Loucy (cell line): ENCODE measurements at regions not wholly inside any gene's neighbourhood (a gene's known extent, or its start where the extent isn't known, plus 50 kb on each side); places are given as distances from the start of the nearest gene placed in this dataset.

Source experiments
- H2AFZ ChIP-seq: fragments of 200-600 bp; sonication (generic); 2 replicates; pipeline ENCODE4 v1.6.0; 2016; ENCODE audit warnings: antibody characterized with exemption, mild to moderate bottlenecking, low read length, moderate library complexity
- H3F3A ChIP-seq: fragments of 200-600 bp; 2 replicates; pipeline ENCODE4 v1.6.0; 2016; ENCODE audit warnings: antibody characterized with exemption, low read depth, mild to moderate bottlenecking
- H3K27me3 ChIP-seq: fragments of 200-600 bp; sonication (generic); 2 replicates; pipeline ENCODE4 v1.6.1; 2014; ENCODE audit warnings: low read length, mild to moderate bottlenecking; ENCODE audit not compliant: insufficient read depth, poor library complexity, severe bottlenecking
- H3K36me3 ChIP-seq: fragments of 200-600 bp; sonication (generic); 2 replicates; pipeline ENCODE4 v1.6.1; 2016; ENCODE audit warnings: low read length; ENCODE audit not compliant: insufficient read depth
- H3K4me1 ChIP-seq: fragments of 200-600 bp; sonication (generic); 2 replicates; pipeline ENCODE4 v1.5.1; 2014; ENCODE audit warnings: low read length, mild to moderate bottlenecking; ENCODE audit not compliant: insufficient read depth, poor library complexity, severe bottlenecking
- H3K4me2 ChIP-seq: fragments of 200-600 bp; sonication (generic); 2 replicates; pipeline ENCODE4 v1.6.0; 2014; ENCODE audit warnings: antibody characterized with exemption, low read length, low read depth, mild to moderate bottlenecking; ENCODE audit not compliant: poor library complexity, severe bottlenecking
- H3K4me3 ChIP-seq: fragments of 200-600 bp; sonication (generic); 2 replicates; pipeline ENCODE4 v1.5.1; 2014; ENCODE audit warnings: low read length, mild to moderate bottlenecking, mixed read lengths; ENCODE audit not compliant: poor library complexity, severe bottlenecking
- H3K79me2 ChIP-seq: fragments of 200-600 bp; sonication (generic); 2 replicates; pipeline ENCODE4 v1.6.1; 2014; ENCODE audit warnings: low read length; ENCODE audit not compliant: insufficient read depth
- H3K9ac ChIP-seq: fragments of 200-600 bp; sonication (generic); 2 replicates; pipeline ENCODE4 v1.6.0; 2014; ENCODE audit warnings: mild to moderate bottlenecking, low read depth, low read length, moderate library complexity; ENCODE audit not compliant: poor library complexity, severe bottlenecking
- H3K9me2 ChIP-seq: fragments of 200-600 bp; sonication (generic); replicated peaks from 2 replicates; pipeline ENCODE4 v1.6.1; 2016; ENCODE audit warnings: low read depth, low read length, mixed read lengths
- H3K9me3 ChIP-seq: fragments of 200-600 bp; sonication (generic); 2 replicates; pipeline ENCODE4 v1.6.1; 2014; ENCODE audit warnings: mild to moderate bottlenecking, antibody characterized with exemption, low read length, low read depth; ENCODE audit not compliant: insufficient read depth
- H4K20me1 ChIP-seq: fragments of 200-600 bp; sonication (generic); 2 replicates; pipeline ENCODE4 v1.6.0; 2014; ENCODE audit warnings: antibody characterized with exemption, low read length, mild to moderate bottlenecking; ENCODE audit not compliant: insufficient read depth, poor library complexity, severe bottlenecking
- CTCF ChIP-seq: fragments of 200-600 bp; sonication (generic); conservative IDR thresholded peaks from 2 replicates; pipeline ENCODE4 v1.5.1; 2014; ENCODE audit warnings: mild to moderate bottlenecking, antibody characterized with exemption, low read length
- EZH2phosphoT487 ChIP-seq: fragments of 200-600 bp; IDR thresholded peaks from 2 replicates; pipeline ENCODE4 v1.6.1; 2018; ENCODE audit warnings: antibody characterized with exemption, mild to moderate bottlenecking, moderate library complexity, borderline replicate concordance

GRCh38 chr2:14330884-14331283 lies 301.6 kb upstream of the LRATD1 start:
- H4K20me1 ChIP-seq = no peaks in the 10 kb centered on the region
- H3K4me1 ChIP-seq = no peaks in the 10 kb centered on the region
- H3K9ac ChIP-seq = no peak overlapping the region
- no peaks in the 10 kb centered on the region for H3K36me3 ChIP-seq
- no peak overlapping the region for H3K4me2 ChIP-seq
- H3K9me2 ChIP-seq = no peaks in the 10 kb centered on the region
- no peaks in the 10 kb centered on the region for H3K9me3 ChIP-seq
- no peaks in the 10 kb centered on the region for H3K79me2 ChIP-seq
- H3F3A ChIP-seq = no peaks in the 10 kb centered on the region
- TF ChIP-seq EZH2phosphoT487 (no peak), CTCF (no peak)
- H3K27me3 ChIP-seq = no peaks in the 10 kb centered on the region
- H3K4me3 ChIP-seq = no peak overlapping the region
- H2AFZ ChIP-seq = no peak overlapping the region

- Histone ChIP-seq H3K4me2 (no peak overlapping the region), H3K4me1 (no peaks in the 10 kb centered on the region), H4K20me1 (no peaks in the 10 kb centered on the region), H3F3A (no peaks in the 10 kb centered on the region), H3K27me3 (no peaks in the 10 kb centered on the region), H3K9me2 (no peaks in the 10 kb centered on the region), H3K79me2 (no peaks in the 10 kb centered on the region), H3K4me3 (no peak overlapping the region), H2AFZ (no peak overlapping the region), H3K9ac (no peak overlapping the region), H3K36me3 (no peaks in the 10 kb centered on the region), H3K9me3 (no peaks in the 10 kb centered on the region)
- TF ChIP-seq CTCF = no peak
- TF ChIP-seq EZH2phosphoT487 = no peak
Measured at GRCh38 chr2:14336759-14337382, 295.6 kb upstream of the LRATD1 start.

GRCh38 chr2:14340703-14341102 lies 291.8 kb upstream of the LRATD1 start:
- Histone ChIP-seq H3K79me2 (no peaks in the 10 kb centered on the region), H3K36me3 (no peaks in the 10 kb centered on the region), H3K4me1 (no peaks in the 10 kb centered on the region), H3F3A (no peaks in the 10 kb centered on the region), H3K9me3 (no peaks in the 10 kb centered on the region), H3K4me3 (no peak overlapping the region), H3K4me2 (no peak overlapping the region), H4K20me1 (no peaks in the 10 kb centered on the region), H3K27me3 (no peaks in the 10 kb centered on the region), H3K9me2 (no peaks in the 10 kb centered on the region), H3K9ac (no peak overlapping the region), H2AFZ (no peak overlapping the region)
- TF ChIP-seq CTCF (no peak), EZH2phosphoT487 (no peak)
